ENCODE measurements at regions not wholly inside any gene's neighbourhood (a gene's known extent, or its start where the extent isn't known, plus 50 kb on each side); places are given as distances from the start of the nearest gene placed in this dataset.
A peak's percentile ranks its signal among the peaks of the same experiment; 100 is the strongest.

DNA sequence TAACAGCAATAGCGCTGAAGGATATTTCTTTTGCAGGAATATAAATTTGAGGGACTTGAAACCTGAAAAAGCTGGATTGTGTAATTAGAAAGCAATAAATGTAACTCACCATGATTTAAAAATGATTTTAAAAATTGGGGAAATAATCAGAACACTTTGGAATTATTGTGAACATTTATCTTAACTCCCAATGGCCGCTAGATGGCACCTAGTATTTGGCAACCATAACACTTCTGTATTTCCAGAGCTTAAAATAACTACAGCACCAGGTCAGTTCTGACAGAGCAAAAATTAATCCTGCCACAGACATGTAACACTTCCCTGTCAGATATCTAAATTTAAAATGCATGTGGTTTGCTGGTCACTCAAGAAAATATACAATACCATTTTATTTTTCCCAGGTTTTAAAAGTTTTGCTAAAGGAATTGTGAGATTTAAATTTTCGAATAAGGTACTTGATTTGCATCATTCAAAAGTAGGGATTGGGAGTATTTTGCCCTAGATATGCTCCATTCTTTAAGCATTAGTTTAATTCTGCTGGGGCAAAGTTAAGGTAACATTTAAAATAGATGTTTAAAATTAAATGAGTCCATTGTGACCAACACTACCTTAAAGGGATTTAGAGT lies 144.5 kb downstream of the PPP1R3A start:
- no peak overlapping the region for H2AFZ ChIP-seq (ENCODE audit: control insufficient read depth, low read depth, low read length)
- no peak overlapping the region for H3K4me2 ChIP-seq (ENCODE audit: control insufficient read depth, insufficient read depth)
- H3K4me3 ChIP-seq: no peak overlapping the region
- RAD21 ChIA-PET (ENCODE audit: unreplicated experiment): interaction anchor here (0.9 to 1.0 kb wide), 2 partner anchors 8 to 889 kb away, joined by 3 to 4 read pairs; no protein-coding TSS in a partner anchor
- H3K4me1 ChIP-seq (ENCODE audit: control insufficient read depth, insufficient read depth, low read length): no peaks in the 10 kb centered on the region
- no peaks in the 10 kb centered on the region for H3K27me3 ChIP-seq (replicated peaks in 1 of 2; ENCODE audit: control insufficient read depth in 2 of 2, insufficient read depth in 2 of 2, low read length in 1 of 2)
- FAIRE-seq (peak; percentile 71), DNase-seq (ENCODE audit: low read depth, low spot score) (no peak), ATAC-seq (peak; percentile 84)
- no peaks in the 10 kb centered on the region for H3K79me2 ChIP-seq (ENCODE audit: control insufficient read depth, insufficient read depth, low read length)
- in situ Hi-C loops (cut with MboI) (no loop called here), intact Hi-C loops (cut with micrococcal nuclease; ENCODE audit: unreplicated experiment) (loop anchor here (5.0 to 10.0 kb wide), 2 partner anchors 123 to 251 kb away; no protein-coding TSS in a partner anchor)
- BruUV-seq (replicated peaks): no TSS peak
- POLR2A ChIA-PET: no interaction called here
- H3K9me3 ChIP-seq (replicated peaks; ENCODE audit: control insufficient read depth, insufficient read depth, low read length): no peaks in the 10 kb centered on the region
- H3K27ac ChIP-seq (ENCODE audit: control insufficient read depth, insufficient read depth): no peak overlapping the region
- WGBS (ENCODE audit: insufficient coverage, insufficient replicate concordance, low lambda C conversion rate, missing lambda C conversion rate): 13% methylated on average over 3 of the region's 3 CpGs
- TF ChIP-seq, protein P1, sequence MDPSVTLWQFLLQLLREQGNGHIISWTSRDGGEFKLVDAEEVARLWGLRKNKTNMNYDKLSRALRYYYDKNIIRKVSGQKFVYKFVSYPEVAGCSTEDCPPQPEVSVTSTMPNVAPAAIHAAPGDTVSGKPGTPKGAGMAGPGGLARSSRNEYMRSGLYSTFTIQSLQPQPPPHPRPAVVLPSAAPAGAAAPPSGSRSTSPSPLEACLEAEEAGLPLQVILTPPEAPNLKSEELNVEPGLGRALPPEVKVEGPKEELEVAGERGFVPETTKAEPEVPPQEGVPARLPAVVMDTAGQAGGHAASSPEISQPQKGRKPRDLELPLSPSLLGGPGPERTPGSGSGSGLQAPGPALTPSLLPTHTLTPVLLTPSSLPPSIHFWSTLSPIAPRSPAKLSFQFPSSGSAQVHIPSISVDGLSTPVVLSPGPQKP (IDR thresholded peaks at IDR 0.05; ENCODE audit: low read depth, low read length): no peak
- TF ChIP-seq, protein P2, sequence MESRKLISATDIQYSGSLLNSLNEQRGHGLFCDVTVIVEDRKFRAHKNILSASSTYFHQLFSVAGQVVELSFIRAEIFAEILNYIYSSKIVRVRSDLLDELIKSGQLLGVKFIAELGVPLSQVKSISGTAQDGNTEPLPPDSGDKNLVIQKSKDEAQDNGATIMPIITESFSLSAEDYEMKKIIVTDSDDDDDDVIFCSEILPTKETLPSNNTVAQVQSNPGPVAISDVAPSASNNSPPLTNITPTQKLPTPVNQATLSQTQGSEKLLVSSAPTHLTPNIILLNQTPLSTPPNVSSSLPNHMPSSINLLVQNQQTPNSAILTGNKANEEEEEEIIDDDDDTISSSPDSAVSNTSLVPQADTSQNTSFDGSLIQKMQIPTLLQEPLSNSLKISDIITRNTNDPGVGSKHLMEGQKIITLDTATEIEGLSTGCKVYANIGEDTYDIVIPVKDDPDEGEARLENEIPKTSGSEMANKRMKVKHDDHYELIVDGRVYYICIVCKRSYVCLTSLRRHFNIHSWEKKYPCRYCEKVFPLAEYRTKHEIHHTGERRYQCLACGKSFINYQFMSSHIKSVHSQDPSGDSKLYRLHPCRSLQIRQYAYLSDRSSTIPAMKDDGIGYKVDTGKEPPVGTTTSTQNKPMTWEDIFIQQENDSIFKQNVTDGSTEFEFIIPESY (IDR thresholded peaks at IDR 0.05): no peak
- TF ChIP-seq, protein P3, sequence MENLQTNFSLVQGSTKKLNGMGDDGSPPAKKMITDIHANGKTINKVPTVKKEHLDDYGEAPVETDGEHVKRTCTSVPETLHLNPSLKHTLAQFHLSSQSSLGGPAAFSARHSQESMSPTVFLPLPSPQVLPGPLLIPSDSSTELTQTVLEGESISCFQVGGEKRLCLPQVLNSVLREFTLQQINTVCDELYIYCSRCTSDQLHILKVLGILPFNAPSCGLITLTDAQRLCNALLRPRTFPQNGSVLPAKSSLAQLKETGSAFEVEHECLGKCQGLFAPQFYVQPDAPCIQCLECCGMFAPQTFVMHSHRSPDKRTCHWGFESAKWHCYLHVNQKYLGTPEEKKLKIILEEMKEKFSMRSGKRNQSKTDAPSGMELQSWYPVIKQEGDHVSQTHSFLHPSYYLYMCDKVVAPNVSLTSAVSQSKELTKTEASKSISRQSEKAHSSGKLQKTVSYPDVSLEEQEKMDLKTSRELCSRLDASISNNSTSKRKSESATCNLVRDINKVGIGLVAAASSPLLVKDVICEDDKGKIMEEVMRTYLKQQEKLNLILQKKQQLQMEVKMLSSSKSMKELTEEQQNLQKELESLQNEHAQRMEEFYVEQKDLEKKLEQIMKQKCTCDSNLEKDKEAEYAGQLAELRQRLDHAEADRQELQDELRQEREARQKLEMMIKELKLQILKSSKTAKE (IDR thresholded peaks at IDR 0.05; ENCODE audit: low read depth, poor library complexity, severe bottlenecking): no peak
- peak; percentile 60 for TF ChIP-seq MEF2B (IDR thresholded peaks at IDR 0.05; ENCODE audit: partially characterized antibody, poor library complexity, severe bottlenecking)
- peak; percentile 71; the same call in 1 of the 2 replicates for TF ChIP-seq MEF2A (IDR thresholded peaks at IDR 0.05; ENCODE audit: insufficient read depth, low read depth, low read length)
- TF ChIP-seq SMC3 (IDR thresholded peaks at IDR 0.05; ENCODE audit: borderline replicate concordance, low read length): peak; percentile 37; the same call in 1 of the 2 replicates
- no peak for TF ChIP-seq NR2C1 (IDR thresholded peaks at IDR 0.05)
- no peak for TF ChIP-seq PAX8 (IDR thresholded peaks at IDR 0.05)
- no peak for TF ChIP-seq TCF3 (IDR thresholded peaks at IDR 0.05; ENCODE audit: borderline replicate concordance, insufficient read depth, low read depth, low read length)
- TF ChIP-seq, protein P4, sequence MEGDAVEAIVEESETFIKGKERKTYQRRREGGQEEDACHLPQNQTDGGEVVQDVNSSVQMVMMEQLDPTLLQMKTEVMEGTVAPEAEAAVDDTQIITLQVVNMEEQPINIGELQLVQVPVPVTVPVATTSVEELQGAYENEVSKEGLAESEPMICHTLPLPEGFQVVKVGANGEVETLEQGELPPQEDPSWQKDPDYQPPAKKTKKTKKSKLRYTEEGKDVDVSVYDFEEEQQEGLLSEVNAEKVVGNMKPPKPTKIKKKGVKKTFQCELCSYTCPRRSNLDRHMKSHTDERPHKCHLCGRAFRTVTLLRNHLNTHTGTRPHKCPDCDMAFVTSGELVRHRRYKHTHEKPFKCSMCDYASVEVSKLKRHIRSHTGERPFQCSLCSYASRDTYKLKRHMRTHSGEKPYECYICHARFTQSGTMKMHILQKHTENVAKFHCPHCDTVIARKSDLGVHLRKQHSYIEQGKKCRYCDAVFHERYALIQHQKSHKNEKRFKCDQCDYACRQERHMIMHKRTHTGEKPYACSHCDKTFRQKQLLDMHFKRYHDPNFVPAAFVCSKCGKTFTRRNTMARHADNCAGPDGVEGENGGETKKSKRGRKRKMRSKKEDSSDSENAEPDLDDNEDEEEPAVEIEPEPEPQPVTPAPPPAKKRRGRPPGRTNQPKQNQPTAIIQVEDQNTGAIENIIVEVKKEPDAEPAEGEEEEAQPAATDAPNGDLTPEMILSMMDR (IDR thresholded peaks at IDR 0.05 in 2 of 3, conservative IDR thresholded peaks at IDR 0.05 in 1 of 3; ENCODE audit: control insufficient read depth in 2 of 3, extremely low read depth in 1 of 3, insufficient read depth in 1 of 3, low read depth in 3 of 3, low read length in 3 of 3): peak; percentile 63 to 66 (median 63)
- no peak for TF ChIP-seq KDM1A (IDR thresholded peaks at IDR 0.05; ENCODE audit: borderline replicate concordance)
- TF ChIP-seq, protein P5, sequence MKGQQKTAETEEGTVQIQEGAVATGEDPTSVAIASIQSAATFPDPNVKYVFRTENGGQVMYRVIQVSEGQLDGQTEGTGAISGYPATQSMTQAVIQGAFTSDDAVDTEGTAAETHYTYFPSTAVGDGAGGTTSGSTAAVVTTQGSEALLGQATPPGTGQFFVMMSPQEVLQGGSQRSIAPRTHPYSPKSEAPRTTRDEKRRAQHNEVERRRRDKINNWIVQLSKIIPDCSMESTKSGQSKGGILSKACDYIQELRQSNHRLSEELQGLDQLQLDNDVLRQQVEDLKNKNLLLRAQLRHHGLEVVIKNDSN (IDR thresholded peaks at IDR 0.05; ENCODE audit: borderline replicate concordance, extremely low read length, insufficient read depth, low read depth, low read length): no peak
- peak; percentile 51 for TF ChIP-seq RAD21 (IDR thresholded peaks at IDR 0.05; ENCODE audit: insufficient read depth, low read depth, low read length)
- no peak for TF ChIP-seq PAX5 (IDR thresholded peaks at IDR 0.05; ENCODE audit: borderline replicate concordance, low read depth, low read length)
- CTCF ChIA-PET: interaction anchor here (1.0 to 1.6 kb wide), 7 partner anchors 8 to 245 kb away, joined by 3 to 8 read pairs (median 4); no protein-coding TSS in a partner anchor
- H3K9ac ChIP-seq (ENCODE audit: control insufficient read depth, insufficient read depth, low read length): no peak overlapping the region
- H4K20me1 ChIP-seq (ENCODE audit: control insufficient read depth, insufficient read depth): no peaks in the 10 kb centered on the region
- SMC1A ChIA-PET (ENCODE audit: uncharacterized antibody, unreplicated experiment): interaction anchor here (1.1 to 1.4 kb wide), 3 partner anchors 8 to 103 kb away, joined by 3 read pairs; no protein-coding TSS in a partner anchor
- no peaks in the 10 kb centered on the region for H3K36me3 ChIP-seq (ENCODE audit: control insufficient read depth in 2 of 2, insufficient read depth in 2 of 2, low read length in 1 of 2)
